H1 (cell line): ENCODE measurements at regions not wholly inside any gene's neighbourhood (a gene's known extent, or its start where the extent isn't known, plus 50 kb on each side); places are given as distances from the start of the nearest gene placed in this dataset.
A peak's percentile ranks its signal among the peaks of the same experiment; 100 is the strongest.

Experiments used
- CTCF ChIA-PET: fragments of 300-600 bp; sonication (Branson Sonifier 250); formaldehyde crosslinking; loops from one replicate; lab custom pipeline; 2021; ENCODE audit not compliant: partially characterized antibody; lab: Charles Lee
- POLR2A ChIA-PET: fragments of 300-600 bp; sonication (Branson Sonifier 250); formaldehyde crosslinking; loops from one replicate; lab custom pipeline; 2021; ENCODE audit warnings: inconsistent platforms; ENCODE audit not compliant: partially characterized antibody; lab: Charles Lee
- DNase-seq, 2 experiments: peaks; one replicate each; pipeline versions ENCODE4 v3.0.0 to v3.0.0-alpha.2; 2010 to 2022; ENCODE audit warnings: low spot score in 2 of 2, low read depth in 1 of 2, mixed read lengths in 1 of 2
- FAIRE-seq: peaks from 2 replicates; lab custom pipeline; 2011; peaks lifted over from hg19 to GRCh38; lab: Jason Lieb, UNC
- H2AFZ ChIP-seq: 2 replicates; pipeline ENCODE4 v1.8.1; 2012; ENCODE audit warnings: low read length, inconsistent platforms
- H2AK5ac ChIP-seq: 2 replicates; pipeline ENCODE4 v1.6.1; 2013; ENCODE audit warnings: low read depth, low read length
- H2BK120ac ChIP-seq: replicated peaks from 2 replicates; pipeline ENCODE3; 2013; ENCODE audit warnings: low read depth, low read length, inconsistent platforms
- H2BK12ac ChIP-seq: 2 replicates; pipeline ENCODE4 v1.6.1; 2013; ENCODE audit warnings: low read depth, low read length
- H2BK15ac ChIP-seq: 2 replicates; pipeline ENCODE4 v1.6.1; 2013; ENCODE audit warnings: low read length
- H2BK20ac ChIP-seq: 2 replicates; pipeline ENCODE4 v1.6.1; 2013; ENCODE audit warnings: low read length
- H2BK5ac ChIP-seq: 2 replicates; pipeline ENCODE4 v1.6.1; 2013; ENCODE audit warnings: low read depth, low read length
- H3K14ac ChIP-seq: 2 replicates; pipeline ENCODE4 v1.6.1; 2013; ENCODE audit warnings: inconsistent platforms; ENCODE audit not compliant: insufficient read length
- H3K18ac ChIP-seq: 2 replicates; pipeline ENCODE4 v1.6.1; 2013; ENCODE audit warnings: low read length; ENCODE audit errors: extremely low read depth
- H3K23ac ChIP-seq: 2 replicates; pipeline ENCODE4 v1.6.1; 2013; ENCODE audit warnings: inconsistent platforms; ENCODE audit not compliant: insufficient read length
- H3K23me2 ChIP-seq: 2 replicates; pipeline ENCODE4 v1.6.1; 2013; ENCODE audit warnings: low read depth, low read length
- H3K27ac ChIP-seq: 2 replicates; pipeline ENCODE4 v1.6.1; 2011; ENCODE audit warnings: low read depth, low read length, inconsistent platforms
- H3K27me3 ChIP-seq, 4 experiments: replicated peaks in 1 of 4; 1 replicate in 1 of 4; 2 replicates in 3 of 4; pipeline versions ENCODE4 v1.6.1 to v1.8.1; 2011 to 2013; ENCODE audit warnings: low read length in 3 of 4, mild to moderate bottlenecking in 3 of 4, inconsistent platforms in 2 of 4, mixed read lengths in 2 of 4, moderate library complexity in 1 of 4; ENCODE audit not compliant: control insufficient read depth in 3 of 4, insufficient read depth in 3 of 4; ENCODE audit errors: extremely low read depth in 1 of 4
- H3K36me3 ChIP-seq, 4 experiments: 2 replicates each; pipeline versions ENCODE4 v1.6.1 to v1.8.1; 2011 to 2013; ENCODE audit warnings: mild to moderate bottlenecking in 4 of 4, low read length in 3 of 4, moderate library complexity in 2 of 4, control low read depth in 1 of 4, inconsistent platforms in 1 of 4; ENCODE audit not compliant: insufficient read depth in 4 of 4, control insufficient read depth in 2 of 4
- H3K4ac ChIP-seq: replicated peaks from 2 replicates; pipeline ENCODE3; 2013; ENCODE audit warnings: low read length, low read depth, mixed read lengths, inconsistent platforms; ENCODE audit not compliant: insufficient read length
- H3K4me1 ChIP-seq, 4 experiments: replicated peaks in 1 of 4; 1 replicate in 1 of 4; 2 replicates in 3 of 4; pipeline versions ENCODE4 v1.6.1 to v1.8.1; 2011 to 2013; ENCODE audit warnings: low read length in 3 of 4, inconsistent platforms in 2 of 4, mixed read lengths in 1 of 4; ENCODE audit not compliant: insufficient read depth in 4 of 4, control insufficient read depth in 3 of 4
- H3K4me2 ChIP-seq, 2 experiments: 2 replicates each; pipeline versions ENCODE4 v1.6.1 to v1.8.1; 2011 to 2013; ENCODE audit warnings: low read depth in 2 of 2, low read length in 2 of 2, control low read depth in 1 of 2, inconsistent platforms in 1 of 2, mild to moderate bottlenecking in 1 of 2; ENCODE audit not compliant: insufficient read depth in 1 of 2
- H3K4me3 ChIP-seq, 4 experiments: fragments of 200-600, 300-600 bp in 1 of 4; sonication (generic), shearing (Covaris generic), sonication (Bioruptor Twin) in 1 of 4; 2 replicates each; pipeline versions ENCODE4 v1.5.1 to v1.8.1; 2011 to 2016; ENCODE audit warnings: low read length in 4 of 4, low read depth in 3 of 4, control low read depth in 2 of 4, inconsistent platforms in 2 of 4, mild to moderate bottlenecking in 2 of 4, mixed read lengths in 1 of 4, moderate library complexity in 1 of 4; ENCODE audit not compliant: insufficient read depth in 2 of 4; ENCODE audit errors: extremely low read depth in 1 of 4
- H3K56ac ChIP-seq: replicated peaks from 2 replicates; pipeline ENCODE3; 2013; ENCODE audit warnings: low read depth, mild to moderate bottlenecking, mixed read lengths, low read length, inconsistent platforms; ENCODE audit not compliant: insufficient read length
- H3K79me1 ChIP-seq: 2 replicates; pipeline ENCODE4 v1.6.1; 2013; ENCODE audit warnings: low read depth, low read length, control low read depth
- H3K79me2 ChIP-seq, 2 experiments: 2 replicates each; pipeline versions ENCODE4 v1.6.1 to v1.8.1; 2012 to 2013; ENCODE audit warnings: low read length in 2 of 2, mild to moderate bottlenecking in 2 of 2, inconsistent platforms in 1 of 2; ENCODE audit not compliant: insufficient read depth in 2 of 2, control insufficient read depth in 1 of 2
- H3K9ac ChIP-seq, 4 experiments: replicated peaks in 1 of 4; 1 replicate in 1 of 4; 2 replicates in 3 of 4; pipeline versions ENCODE4 v1.6.1 to v1.8.1; 2011 to 2013; ENCODE audit warnings: low read depth in 3 of 4, low read length in 3 of 4, control low read depth in 2 of 4, mild to moderate bottlenecking in 2 of 4, moderate library complexity in 2 of 4, inconsistent platforms in 1 of 4; ENCODE audit errors: extremely low read depth in 1 of 4
- H3K9me3 ChIP-seq, 2 experiments: 2 replicates each; pipeline versions ENCODE4 v1.6.1 to v1.8.1; 2012 to 2013; ENCODE audit warnings: mild to moderate bottlenecking in 2 of 2, moderate library complexity in 2 of 2, control low read depth in 1 of 2, inconsistent platforms in 1 of 2, low read depth in 1 of 2, low read length in 1 of 2, mixed read lengths in 1 of 2; ENCODE audit not compliant: insufficient read depth in 2 of 2
- H4K20me1 ChIP-seq, 2 experiments: replicated peaks in 1 of 2; 2 replicates each; pipeline versions ENCODE3 to v1.8.1; 2011 to 2013; ENCODE audit warnings: inconsistent platforms in 2 of 2, low read length in 2 of 2, mild to moderate bottlenecking in 1 of 2; ENCODE audit not compliant: insufficient read depth in 2 of 2, control insufficient read depth in 1 of 2
- H4K5ac ChIP-seq: 2 replicates; pipeline ENCODE4 v1.6.1; 2013; ENCODE audit warnings: low read length, low read depth, mixed read lengths, inconsistent platforms; ENCODE audit not compliant: insufficient read length
- H4K8ac ChIP-seq: 2 replicates; pipeline ENCODE4 v1.8.0; 2013; ENCODE audit warnings: mild to moderate bottlenecking, moderate library complexity, low read length, inconsistent platforms; ENCODE audit not compliant: insufficient read depth; ENCODE audit errors: extremely low read depth
- H4K91ac ChIP-seq: replicated peaks from 2 replicates; pipeline ENCODE3; 2013; ENCODE audit warnings: low read length, mixed read lengths, inconsistent platforms; ENCODE audit not compliant: insufficient read length
- NANOG ChIP-seq: IDR thresholded peaks from 2 replicates; pipeline ENCODE4 v1.6.1; 2011; ENCODE audit warnings: low read length, low read depth, mild to moderate bottlenecking, inconsistent platforms; ENCODE audit not compliant: insufficient read depth, poor library complexity, severe bottlenecking
- RAD21 ChIP-seq, 2 experiments: IDR thresholded peaks in 1 of 2; conservative IDR thresholded peaks in 1 of 2; 2 replicates each; pipeline ENCODE4 v1.6.1; 2011; ENCODE audit warnings: low read depth in 2 of 2, low read length in 2 of 2, improper control_type of control experiment in 1 of 2, inconsistent platforms in 1 of 2, mild to moderate bottlenecking in 1 of 2, moderate library complexity in 1 of 2
- SP1 ChIP-seq: IDR thresholded peaks from 2 replicates; pipeline ENCODE4 v1.6.1; 2011; ENCODE audit warnings: low read depth, low read length
- WGBS, 2 experiments: shearing (Covaris generic) in 1 of 2; methylation state at CpG; one replicate each; pipeline versions ENCODE4 v1.1.6 to v1.1.7; 2013 to 2015; ENCODE audit warnings: low lambda C conversion rate in 2 of 2, mixed read lengths in 2 of 2, inconsistent platforms in 1 of 2, low coverage in 1 of 2, missing lambda C conversion rate in 1 of 2; ENCODE audit not compliant: insufficient replicate concordance in 2 of 2, insufficient coverage in 1 of 2, insufficient read length in 1 of 2; ENCODE audit errors: extremely low coverage in 1 of 2, missing lambda C conversion rate in 1 of 2; 5-methylcytosine and 5-hydroxymethylcytosine counted together

DNA sequence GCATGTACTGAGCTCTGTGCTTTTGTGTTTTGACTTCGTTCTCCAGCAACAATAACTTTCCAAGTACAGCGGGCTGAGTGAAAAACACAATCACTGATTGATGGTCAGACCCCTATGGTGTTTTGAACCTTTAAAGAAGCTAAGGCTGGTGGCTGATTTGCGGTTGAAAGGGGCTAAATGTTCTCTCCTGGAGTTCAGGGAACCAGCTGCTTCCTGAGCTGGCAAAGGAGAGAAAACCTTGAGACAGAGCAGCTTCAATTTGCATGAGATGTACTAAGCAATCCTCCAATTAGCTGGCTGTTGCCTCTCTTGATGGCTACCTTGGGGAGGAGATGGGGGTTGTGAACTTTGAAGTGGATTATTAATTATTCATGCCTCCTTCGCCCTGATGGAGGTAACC, 546.7 kb upstream of the SEL1L start:
- peak; percentile 84 for FAIRE-seq
- no peak overlapping the region for H3K23ac ChIP-seq
- no peak overlapping the region for H3K9ac ChIP-seq
- no peaks in the 10 kb centered on the region for H3K9me3 ChIP-seq
- H3K14ac ChIP-seq, result no peak overlapping the region
- H3K36me3 ChIP-seq, result no peaks in the 10 kb centered on the region
- H4K8ac ChIP-seq, result no peak overlapping the region
- H3K56ac ChIP-seq, result no peak overlapping the region
- H2AK5ac ChIP-seq, result no peak overlapping the region
- H3K4ac ChIP-seq, result no peak overlapping the region
- H4K91ac ChIP-seq, result no peak overlapping the region
- no peaks in the 10 kb centered on the region for H3K79me2 ChIP-seq
- 6% methylated on average over 4 of the region's 4 CpGs; no CpG with 5 or more reads in 1 of the 2 experiments for WGBS, 2 experiments
- no peaks in the 10 kb centered on the region for H3K27me3 ChIP-seq
- no peaks in the 10 kb centered on the region for H4K20me1 ChIP-seq
- H2BK20ac ChIP-seq, result no peak overlapping the region
- CTCF ChIA-PET, result interaction anchor here (0.5 to 1.6 kb wide), 11 partner anchors 10 to 823 kb away, joined by 3 to 5 read pairs (median 3); no protein-coding TSS in a partner anchor
- no peak overlapping the region; the same call in 1 of the 2 replicates for H2BK12ac ChIP-seq
- no peak overlapping the region for H4K5ac ChIP-seq
- H2AFZ ChIP-seq, result no peak overlapping the region
- peak overlapping the region; percentile 65; the same call in 1 of the 2 replicates for H2BK15ac ChIP-seq
- H3K4me3 ChIP-seq, result no peak overlapping the region
- H3K27ac ChIP-seq, result no peak overlapping the region
- POLR2A ChIA-PET, result no interaction called here
- no peaks in the 10 kb centered on the region for H3K79me1 ChIP-seq
- H3K4me2 ChIP-seq, result peak overlapping the region; percentile 45 to 48; a peak in 3 of 4 replicates
- H3K23me2 ChIP-seq, result no peaks in the 10 kb centered on the region
- peak; percentile 34 to 48 for DNase-seq
- no peak overlapping the region for H2BK5ac ChIP-seq
- no peak overlapping the region for H3K18ac ChIP-seq
- no peak overlapping the region for H2BK120ac ChIP-seq
- peaks cover 0 to 8% (median 5%) of the 10 kb centered on the region in 4 experiments; a peak in 3 of 7 replicates for H3K4me1 ChIP-seq
- TF ChIP-seq SP1 (peak; percentile 27; the same call in 1 of the 2 replicates), NANOG (peak; percentile 87), RAD21 (IDR thresholded peaks at IDR 0.05 in 1 of 2, conservative IDR thresholded peaks at IDR 0.05 in 1 of 2; ENCODE audit: low read depth in 2 of 2, low read length in 2 of 2) (peak in 1 of 2 experiments; percentile 7; a peak in 1 of 4 replicates)
